ENCODE measurements at regions not wholly inside any gene's neighbourhood (a gene's known extent, or its start where the extent isn't known, plus 50 kb on each side); places are given as distances from the start of the nearest gene placed in this dataset.

- no peak for DNase-seq
Observed at GRCh38 chr11:113634940-113635575, 71.0 kb downstream of the TMPRSS5 start.

DNA sequence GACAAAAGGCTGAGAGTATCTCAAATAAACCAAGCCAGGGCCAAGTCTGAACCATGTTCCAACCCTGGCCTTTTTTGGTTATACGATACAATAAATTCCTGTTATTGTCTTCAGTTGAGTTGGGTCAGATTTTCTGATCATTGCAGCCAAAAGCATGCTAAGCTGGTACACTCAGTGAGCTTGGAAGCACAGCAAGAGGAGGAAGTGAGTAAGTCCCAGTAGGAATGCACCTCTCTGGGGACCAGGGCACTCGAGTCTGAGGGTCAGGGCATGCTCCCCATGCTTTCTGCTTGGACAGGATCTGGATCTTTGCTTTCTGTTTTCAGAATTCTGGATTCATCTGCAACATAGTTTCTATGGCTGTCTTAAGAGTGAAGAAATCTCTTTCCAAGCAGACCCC lies 73.1 kb downstream of the TMPRSS5 start:
- DNase-seq: peak; percentile 48

- no peak for DNase-seq
Observed at GRCh38 chr11:113629562-113629961, 76.5 kb downstream of the TMPRSS5 start.

- no peak for DNase-seq
Observed at GRCh38 chr11:113628912-113629311, 77.2 kb downstream of the TMPRSS5 start.

GRCh38 chr11:113627946-113628345 lies 78.2 kb downstream of the TMPRSS5 start:
- DNase-seq: no peak

DNA sequence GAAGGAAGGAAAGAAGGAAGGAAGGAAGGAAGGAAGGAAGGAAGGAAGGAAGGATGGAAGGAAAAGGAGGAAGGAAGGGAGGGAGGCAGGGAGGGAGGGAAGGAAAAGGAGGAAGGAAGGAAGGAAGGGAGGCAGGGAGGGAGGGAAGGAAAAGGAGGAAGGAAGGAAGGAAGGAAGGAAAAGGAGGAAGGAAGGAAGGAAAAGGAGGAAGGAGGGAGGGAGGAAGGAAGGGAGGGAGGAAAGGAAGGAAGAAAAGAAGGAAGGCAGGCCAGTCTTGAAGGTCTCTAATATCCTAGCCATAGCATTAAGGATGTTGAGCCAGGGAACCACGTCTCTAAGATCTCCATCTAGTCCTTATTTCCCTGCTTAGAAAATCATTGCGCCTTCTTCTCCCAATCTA lies 78.8 kb downstream of the TMPRSS5 start:
- no peak for DNase-seq

DNA sequence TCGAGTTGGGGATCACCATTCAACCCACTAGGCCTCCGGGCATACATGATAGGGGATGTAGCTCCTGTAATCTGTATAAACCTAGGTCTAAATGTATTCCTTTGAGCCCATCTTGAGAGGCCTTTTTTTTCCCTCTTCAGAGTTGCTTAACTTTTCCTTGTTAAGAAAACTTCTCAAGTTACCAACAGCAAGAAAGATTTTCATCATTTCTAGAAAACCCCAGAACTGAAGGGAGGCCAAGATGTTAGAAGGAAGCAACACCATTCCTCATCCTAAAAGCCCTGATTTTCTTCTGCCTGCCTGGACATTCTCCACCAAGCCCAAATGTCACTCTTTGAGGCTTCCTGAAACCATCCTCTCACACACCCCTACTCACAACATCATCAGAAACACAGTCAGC lies 79.4 kb downstream of the TMPRSS5 start:
- DNase-seq: no peak

GRCh38 chr11:113623114-113623513 lies 83.0 kb downstream of the TMPRSS5 start:
- DNase-seq: no peak

DNA sequence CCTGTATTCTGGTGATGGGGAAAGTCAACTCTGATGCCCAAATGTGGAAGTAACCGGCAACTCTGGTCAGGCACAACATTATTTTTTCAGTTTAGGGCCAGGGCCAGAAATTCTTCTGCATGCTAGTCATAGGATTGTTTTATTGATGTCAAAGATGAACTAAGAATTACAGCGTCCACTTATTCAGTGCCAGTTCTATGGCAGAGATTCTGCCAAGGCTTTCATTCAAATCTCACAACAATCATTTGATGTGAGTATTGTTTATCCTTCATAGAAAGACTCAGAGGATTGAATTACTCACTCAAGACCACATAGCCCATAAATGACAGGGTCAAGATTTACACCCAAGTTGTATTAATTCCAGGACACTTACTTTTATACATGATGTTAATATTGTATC lies 87.7 kb downstream of the TMPRSS5 start:
- DNase-seq: peak; percentile 20

DNA sequence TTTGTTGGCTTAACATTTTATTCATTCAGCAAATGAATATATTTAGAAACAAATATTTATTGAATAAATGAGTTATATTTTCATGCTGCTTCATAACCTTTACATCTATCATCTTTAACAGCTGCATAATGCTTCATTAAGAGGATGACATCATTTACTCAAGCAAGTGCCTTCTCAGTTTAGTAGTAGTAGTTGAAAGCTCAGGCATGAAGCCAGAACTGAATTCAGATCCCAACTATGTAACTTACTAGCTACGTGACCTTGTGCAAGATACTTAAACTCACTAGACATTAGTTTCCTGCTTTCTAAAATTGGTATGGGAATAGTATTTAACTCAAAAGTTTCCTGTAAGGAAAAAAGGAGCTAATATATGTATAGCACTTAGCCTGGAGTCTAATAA lies 90.3 kb downstream of the TMPRSS5 start:
- no peak for DNase-seq

- no peak for DNase-seq
Observed at GRCh38 chr11:113615098-113615497, 91.0 kb downstream of the TMPRSS5 start.

DNA sequence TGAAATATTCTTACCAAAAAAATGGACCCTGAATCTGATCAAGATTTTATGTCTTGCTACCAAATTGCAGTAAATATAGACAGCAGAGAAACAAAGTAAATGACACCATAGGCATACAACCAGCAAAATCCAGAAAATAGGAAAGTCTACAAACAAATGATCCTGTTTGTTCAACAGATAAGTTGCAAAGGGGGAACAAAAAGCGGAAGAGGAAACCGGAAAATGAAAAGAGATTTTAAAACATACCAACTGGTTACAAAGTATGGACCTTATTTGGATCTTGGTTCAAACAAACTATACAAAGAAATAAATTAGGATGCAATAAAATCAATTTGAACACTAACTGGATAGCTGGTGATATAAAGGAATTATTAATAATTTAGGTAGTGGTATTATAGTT lies 92.0 kb downstream of the TMPRSS5 start:
- no peak for DNase-seq

- DNase-seq: no peak
Observed at GRCh38 chr11:113613619-113614018, 92.5 kb downstream of the TMPRSS5 start.

DNA sequence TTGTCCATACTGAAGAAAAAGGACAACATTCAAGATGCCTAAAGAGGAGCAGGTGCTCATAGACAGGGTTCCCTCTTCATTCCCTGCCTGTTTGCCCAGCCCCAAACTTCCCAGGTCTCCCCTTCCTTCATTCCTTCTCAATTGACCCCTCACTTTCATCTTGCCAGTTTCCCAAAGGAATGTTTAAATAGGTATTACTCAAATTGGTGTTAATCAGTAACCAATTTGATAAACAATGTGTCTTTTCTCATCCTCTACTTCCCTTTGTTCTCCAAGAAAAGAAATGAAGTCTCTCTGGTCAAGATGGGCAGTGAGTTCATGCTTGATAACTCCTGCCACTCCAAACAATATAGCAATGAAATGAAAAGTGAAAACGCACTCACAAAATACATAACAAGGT lies 101.9 kb downstream of the TMPRSS5 start:
- DNase-seq: no peak

GRCh38 chr11:113603277-113604059 lies 102.6 kb downstream of the TMPRSS5 start:
- peak; percentile 50 for DNase-seq

DNA sequence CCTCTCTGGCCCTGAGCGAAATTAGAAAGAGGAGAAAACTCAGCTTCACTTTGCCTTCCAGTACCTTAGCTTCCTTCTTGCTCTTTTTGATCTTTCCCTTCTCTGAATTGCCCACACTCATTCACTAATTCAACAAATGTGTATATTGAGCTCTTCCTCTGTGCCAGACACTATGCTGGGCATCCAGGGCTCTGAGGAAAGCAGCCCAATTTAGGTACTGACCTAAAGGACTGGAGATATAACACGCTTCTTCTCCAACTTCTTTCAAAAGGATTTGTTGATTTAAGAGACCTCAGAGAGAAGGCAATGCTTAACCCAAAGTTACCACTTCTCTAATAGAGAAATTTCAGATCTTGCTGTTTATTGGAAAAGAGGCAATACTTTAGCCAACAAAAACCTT lies 103.6 kb downstream of the TMPRSS5 start:
- no peak for DNase-seq

DNA sequence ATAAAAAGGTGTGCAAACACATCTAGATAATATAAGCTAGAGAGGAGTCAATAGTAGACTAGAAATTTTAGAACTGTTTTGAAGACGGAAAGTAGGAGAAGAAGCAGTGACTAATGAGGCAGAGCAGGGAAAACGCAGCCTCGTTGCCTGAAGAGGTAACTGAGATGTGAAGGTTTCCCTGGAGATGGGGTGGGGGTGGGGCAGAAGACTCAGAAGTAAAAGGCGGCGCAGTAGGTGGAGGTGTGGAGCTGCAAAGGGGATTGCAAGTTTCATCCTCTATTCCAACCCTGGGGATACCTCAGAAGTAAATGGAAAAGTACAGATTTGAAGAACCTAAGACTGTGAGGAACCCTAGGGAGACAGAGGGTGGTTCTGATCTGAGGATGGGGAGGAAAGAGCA lies 109.5 kb downstream of the TMPRSS5 start:
- no peak for DNase-seq

GRCh38 chr11:113595810-113596594 lies 110.1 kb downstream of the TMPRSS5 start:
- no peak for DNase-seq

GRCh38 chr11:113593698-113594308 lies 112.3 kb downstream of the TMPRSS5 start:
- no peak for DNase-seq

- DNase-seq: no peak
Observed at GRCh38 chr11:113591117-113591516, 115.0 kb downstream of the TMPRSS5 start.

DNA sequence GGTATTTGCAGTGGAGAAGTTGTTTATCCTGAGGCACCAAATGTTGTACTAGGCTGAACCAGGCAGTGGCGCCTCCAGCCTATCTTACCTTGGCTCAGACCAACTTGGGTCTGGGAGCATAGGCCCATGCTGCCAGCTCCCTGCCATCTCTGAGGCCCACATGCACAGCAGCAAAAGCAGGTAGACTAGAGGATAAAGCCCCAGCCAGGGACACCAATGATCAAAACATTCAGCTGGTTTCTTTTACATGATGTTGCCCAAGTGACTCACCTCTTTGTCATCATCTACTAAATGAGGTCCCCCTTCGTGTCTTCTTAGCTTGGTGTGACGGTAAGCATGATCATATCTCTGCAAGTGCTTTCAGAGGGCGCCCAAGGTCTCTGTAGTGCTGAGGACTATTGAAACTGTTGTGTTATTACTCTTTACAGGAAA lies 112.1 kb upstream of the DRD2 start:
- no peak for DNase-seq

- no peak for DNase-seq
Observed at GRCh38 chr11:113584371-113584770, 109.2 kb upstream of the DRD2 start.

GRCh38 chr11:113581713-113582112 lies 106.5 kb upstream of the DRD2 start:
- DNase-seq: no peak

All from dermis blood vessel endothelial cell (primary cell).